ENCODE measurements at regions not wholly inside any gene's neighbourhood (a gene's known extent, or its start where the extent isn't known, plus 50 kb on each side); places are given as distances from the start of the nearest gene placed in this dataset.

DNA sequence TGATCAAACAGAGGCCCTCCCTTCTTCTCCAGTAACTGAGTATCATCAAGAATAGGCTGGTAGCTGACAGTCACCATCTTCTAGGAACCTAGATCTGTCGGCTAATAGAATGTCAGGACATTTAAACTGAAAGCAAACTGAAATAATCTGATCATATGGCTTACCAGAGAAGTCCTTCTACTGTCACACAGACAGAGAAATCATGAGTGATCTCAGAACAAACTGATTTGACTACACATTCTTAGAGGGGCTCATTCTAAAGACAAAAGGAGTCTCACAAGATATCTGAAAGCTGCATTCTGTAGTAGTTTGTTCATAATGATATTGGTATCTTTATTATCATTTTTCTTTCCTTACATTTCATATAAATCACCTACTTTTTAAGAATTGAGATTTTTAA, 130.9 kb upstream of the ADCY1 start:
- TF ChIP-seq CTCF (IDR thresholded peaks at IDR 0.05) (no peak), POLR2A (IDR thresholded peaks at IDR 0.05) (no peak)

Data from esophagus squamous epithelium (tissue), 4 donors.